OCI-LY1 (cell line): ENCODE measurements at regions not wholly inside any gene's neighbourhood (a gene's known extent, or its start where the extent isn't known, plus 50 kb on each side); places are given as distances from the start of the nearest gene placed in this dataset.

Experiments used
- H2AFZ ChIP-seq: fragments of 200-600 bp; sonication (generic), shearing (Covaris generic); 2 replicates; pipeline ENCODE4 v1.6.0; 2014; ENCODE audit warnings: antibody characterized with exemption, mild to moderate bottlenecking, low read length
- H3F3A ChIP-seq: fragments of 200-600 bp; sonication (generic), shearing (Covaris generic); 2 replicates; pipeline ENCODE4 v1.6.0; 2014; ENCODE audit warnings: mild to moderate bottlenecking, antibody characterized with exemption, low read length, moderate library complexity; ENCODE audit not compliant: insufficient read depth
- H3K27ac ChIP-seq: fragments of 200-600 bp; sonication (generic); 2 replicates; pipeline ENCODE4 v1.5.1; 2014; ENCODE audit warnings: low read length, mixed run types, mild to moderate bottlenecking, low read depth; ENCODE audit not compliant: poor library complexity, severe bottlenecking
- H3K27me3 ChIP-seq: fragments of 200-600 bp; sonication (generic); 2 replicates; pipeline ENCODE4 v1.6.0; 2014; ENCODE audit warnings: antibody characterized with exemption, mild to moderate bottlenecking, low read length, moderate library complexity; ENCODE audit not compliant: insufficient read depth
- H3K36me3 ChIP-seq: fragments of 200-600 bp; sonication (generic); 2 replicates; pipeline ENCODE4 v1.6.1; 2014; ENCODE audit warnings: mild to moderate bottlenecking, antibody characterized with exemption, low read length, moderate library complexity, mixed read lengths; ENCODE audit not compliant: insufficient read depth
- H3K4me1 ChIP-seq: fragments of 200-600 bp; sonication (generic); 2 replicates; pipeline ENCODE4 v1.5.1; 2014; ENCODE audit warnings: mild to moderate bottlenecking, low read length, moderate library complexity; ENCODE audit not compliant: insufficient read depth, severe bottlenecking
- H3K4me2 ChIP-seq: fragments of 200-600 bp; sonication (generic), shearing (Covaris generic); 2 replicates; pipeline ENCODE4 v1.6.1; 2014; ENCODE audit warnings: low read length
- H3K4me3 ChIP-seq: fragments of 200-600 bp; sonication (generic); 2 replicates; pipeline ENCODE4 v1.5.1; 2014; ENCODE audit warnings: low read length, low read depth, mild to moderate bottlenecking, mixed read lengths; ENCODE audit not compliant: poor library complexity, severe bottlenecking
- H3K79me2 ChIP-seq: fragments of 200-600 bp; shearing (Covaris generic); 2 replicates; pipeline ENCODE4 v1.6.1; 2016; ENCODE audit warnings: mixed run types, low read length, mixed read lengths; ENCODE audit not compliant: insufficient read depth
- H3K9ac ChIP-seq: fragments of 200-600 bp; sonication (generic), shearing (Covaris generic); 2 replicates; pipeline ENCODE4 v1.6.1; 2014; ENCODE audit warnings: mild to moderate bottlenecking, low read length, mixed read lengths
- H3K9me2 ChIP-seq: fragments of 200-600 bp; sonication (generic), shearing (Covaris generic); 2 replicates; pipeline ENCODE4 v1.6.1; 2014; ENCODE audit warnings: low read depth, mild to moderate bottlenecking, low read length, mixed read lengths
- H3K9me3 ChIP-seq: fragments of 200-600 bp; shearing (Covaris generic); 2 replicates; pipeline ENCODE4 v1.6.1; 2014; ENCODE audit warnings: low read length, mixed read lengths
- H4K20me1 ChIP-seq: fragments of 200-600 bp; sonication (generic), shearing (Covaris generic); 2 replicates; pipeline ENCODE4 v1.6.0; 2016; ENCODE audit warnings: mild to moderate bottlenecking, low read length; ENCODE audit not compliant: insufficient read depth
- EZH2 ChIP-seq: fragments of 200-600 bp; sonication (generic), shearing (Covaris generic); IDR thresholded peaks from 2 replicates; pipeline ENCODE4 v1.8.0; 2017; ENCODE audit warnings: borderline replicate concordance, mixed run types, mild to moderate bottlenecking, antibody characterized with exemption, low read length, moderate library complexity, mixed read lengths
- TF ChIP-seq, protein P1 (sequence below): fragments of 200-600 bp; sonication (generic), shearing (Covaris generic); IDR thresholded peaks from 2 replicates; pipeline ENCODE4 v1.5.1; 2017; ENCODE audit warnings: mild to moderate bottlenecking, antibody characterized with exemption, low read length, moderate library complexity, mixed read lengths

- Histone ChIP-seq H2AFZ (no peak overlapping the region), H3K9ac (no peak overlapping the region), H3K4me3 (no peak overlapping the region), H4K20me1 (no peaks in the 10 kb centered on the region), H3K27me3 (no peaks in the 10 kb centered on the region), H3K4me1 (no peaks in the 10 kb centered on the region), H3K4me2 (no peak overlapping the region), H3K36me3 (no peaks in the 10 kb centered on the region), H3K9me3 (no peaks in the 10 kb centered on the region), H3K79me2 (no peaks in the 10 kb centered on the region), H3K9me2 (no peaks in the 10 kb centered on the region), H3K27ac (no peak overlapping the region), H3F3A (no peaks in the 10 kb centered on the region)
- TF ChIP-seq, protein P1, sequence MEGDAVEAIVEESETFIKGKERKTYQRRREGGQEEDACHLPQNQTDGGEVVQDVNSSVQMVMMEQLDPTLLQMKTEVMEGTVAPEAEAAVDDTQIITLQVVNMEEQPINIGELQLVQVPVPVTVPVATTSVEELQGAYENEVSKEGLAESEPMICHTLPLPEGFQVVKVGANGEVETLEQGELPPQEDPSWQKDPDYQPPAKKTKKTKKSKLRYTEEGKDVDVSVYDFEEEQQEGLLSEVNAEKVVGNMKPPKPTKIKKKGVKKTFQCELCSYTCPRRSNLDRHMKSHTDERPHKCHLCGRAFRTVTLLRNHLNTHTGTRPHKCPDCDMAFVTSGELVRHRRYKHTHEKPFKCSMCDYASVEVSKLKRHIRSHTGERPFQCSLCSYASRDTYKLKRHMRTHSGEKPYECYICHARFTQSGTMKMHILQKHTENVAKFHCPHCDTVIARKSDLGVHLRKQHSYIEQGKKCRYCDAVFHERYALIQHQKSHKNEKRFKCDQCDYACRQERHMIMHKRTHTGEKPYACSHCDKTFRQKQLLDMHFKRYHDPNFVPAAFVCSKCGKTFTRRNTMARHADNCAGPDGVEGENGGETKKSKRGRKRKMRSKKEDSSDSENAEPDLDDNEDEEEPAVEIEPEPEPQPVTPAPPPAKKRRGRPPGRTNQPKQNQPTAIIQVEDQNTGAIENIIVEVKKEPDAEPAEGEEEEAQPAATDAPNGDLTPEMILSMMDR, result no peak
- no peak for TF ChIP-seq EZH2
Measured at GRCh38 chr4:162343967-162344366, 180.2 kb upstream of the FSTL5 start.

DNA sequence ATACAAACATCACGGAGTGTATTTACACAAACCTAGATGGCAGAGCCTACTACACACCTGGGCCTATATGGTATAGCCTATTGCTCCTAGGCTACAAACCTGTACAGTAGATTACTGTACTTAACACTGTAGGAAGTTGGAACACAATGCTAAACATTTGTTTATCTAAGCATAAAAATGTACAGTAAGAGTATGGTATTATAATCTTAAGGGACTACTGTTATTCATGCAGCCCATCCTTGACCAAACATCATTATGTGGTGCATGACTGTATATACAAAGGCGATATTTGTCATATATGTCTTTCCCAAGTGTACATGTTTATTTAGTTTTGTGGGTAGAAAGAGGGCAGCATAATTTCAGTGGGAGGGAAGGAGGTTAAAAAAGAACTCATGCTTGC is 177.7 kb upstream of the FSTL5 start:
- Histone ChIP-seq H3K4me3 (no peak overlapping the region), H3K9me3 (no peaks in the 10 kb centered on the region), H3K4me2 (no peak overlapping the region), H3K9ac (no peak overlapping the region), H2AFZ (no peak overlapping the region), H3F3A (no peaks in the 10 kb centered on the region), H3K79me2 (no peaks in the 10 kb centered on the region), H3K36me3 (no peaks in the 10 kb centered on the region), H3K9me2 (no peaks in the 10 kb centered on the region), H3K27me3 (no peaks in the 10 kb centered on the region), H4K20me1 (no peaks in the 10 kb centered on the region), H3K4me1 (no peaks in the 10 kb centered on the region), H3K27ac (no peak overlapping the region)
- no peak for TF ChIP-seq EZH2
- TF ChIP-seq, protein P1, result no peak

DNA sequence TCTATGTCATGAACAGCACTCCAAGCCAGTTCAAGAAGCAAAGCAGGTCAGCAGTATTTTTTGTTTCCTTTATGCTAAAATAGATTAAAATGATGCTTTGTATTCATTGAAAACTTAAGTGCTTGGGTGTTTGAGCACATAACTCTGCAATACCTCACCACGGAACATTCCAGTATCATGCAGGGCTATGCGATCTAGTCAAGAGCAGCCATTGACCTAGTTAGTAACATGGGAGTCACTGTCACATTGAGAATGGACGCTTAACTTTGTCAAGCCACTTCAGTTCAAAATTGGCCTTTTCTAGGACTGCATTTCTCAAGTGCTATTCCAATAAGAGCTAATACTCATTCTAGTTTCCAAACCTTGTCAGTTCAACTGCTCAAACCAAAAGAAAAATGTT is 160.1 kb upstream of the FSTL5 start:
- no peak for TF ChIP-seq EZH2
- TF ChIP-seq, protein P1, result no peak
- Histone ChIP-seq H3K36me3 (no peaks in the 10 kb centered on the region), H3F3A (no peaks in the 10 kb centered on the region), H3K79me2 (no peaks in the 10 kb centered on the region), H3K27me3 (no peaks in the 10 kb centered on the region), H3K9me2 (no peaks in the 10 kb centered on the region), H3K27ac (no peak overlapping the region), H3K9ac (no peak overlapping the region), H3K4me2 (no peak overlapping the region), H2AFZ (no peak overlapping the region), H3K4me3 (no peak overlapping the region), H3K4me1 (no peaks in the 10 kb centered on the region), H3K9me3 (no peaks in the 10 kb centered on the region), H4K20me1 (no peaks in the 10 kb centered on the region)
